Testis (tissue), 2 donors: ENCODE measurements at regions not wholly inside any gene's neighbourhood (a gene's known extent, or its start where the extent isn't known, plus 50 kb on each side); places are given as distances from the start of the nearest gene placed in this dataset.

Experiments
- POLR2A ChIP-seq: fragments of 450-650 bp; IDR thresholded peaks from one replicate; pipeline ENCODE4 v1.6.1; 2017; ENCODE audit warnings: antibody characterized with exemption, mild to moderate bottlenecking, moderate library complexity
- TF ChIP-seq, protein P1 (sequence below), 3 experiments: fragments of 450-650 bp in 2 of 3; fragments of 200-600 bp in 1 of 3; sonication (generic) in 1 of 3; IDR thresholded peaks; one replicate each; pipeline ENCODE4 v1.5.1; 2016 to 2019; ENCODE audit warnings: antibody characterized with exemption in 3 of 3, mild to moderate bottlenecking in 2 of 3, moderate library complexity in 1 of 3

DNA sequence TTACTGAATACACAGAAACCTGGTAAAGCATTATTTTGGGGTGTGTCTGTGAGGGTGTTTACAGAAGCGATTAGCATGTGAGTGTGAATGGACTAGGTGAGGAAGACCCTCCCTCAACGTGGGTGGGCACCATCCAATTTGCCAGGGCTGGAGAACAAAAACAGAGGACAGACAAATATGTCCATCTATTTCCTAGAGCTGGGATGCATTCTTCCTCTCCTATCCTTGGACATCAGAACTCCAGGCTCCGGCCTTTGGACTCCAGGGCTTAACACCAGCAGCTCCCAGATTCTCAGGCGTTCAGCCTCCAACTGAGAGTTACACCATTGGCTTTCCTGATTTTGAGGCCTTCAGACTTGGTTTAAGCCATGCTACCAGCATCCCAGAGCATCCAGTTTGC lies 65.8 kb upstream of the CHD1 start:
- TF ChIP-seq POLR2A = no peak
- TF ChIP-seq, protein P1, sequence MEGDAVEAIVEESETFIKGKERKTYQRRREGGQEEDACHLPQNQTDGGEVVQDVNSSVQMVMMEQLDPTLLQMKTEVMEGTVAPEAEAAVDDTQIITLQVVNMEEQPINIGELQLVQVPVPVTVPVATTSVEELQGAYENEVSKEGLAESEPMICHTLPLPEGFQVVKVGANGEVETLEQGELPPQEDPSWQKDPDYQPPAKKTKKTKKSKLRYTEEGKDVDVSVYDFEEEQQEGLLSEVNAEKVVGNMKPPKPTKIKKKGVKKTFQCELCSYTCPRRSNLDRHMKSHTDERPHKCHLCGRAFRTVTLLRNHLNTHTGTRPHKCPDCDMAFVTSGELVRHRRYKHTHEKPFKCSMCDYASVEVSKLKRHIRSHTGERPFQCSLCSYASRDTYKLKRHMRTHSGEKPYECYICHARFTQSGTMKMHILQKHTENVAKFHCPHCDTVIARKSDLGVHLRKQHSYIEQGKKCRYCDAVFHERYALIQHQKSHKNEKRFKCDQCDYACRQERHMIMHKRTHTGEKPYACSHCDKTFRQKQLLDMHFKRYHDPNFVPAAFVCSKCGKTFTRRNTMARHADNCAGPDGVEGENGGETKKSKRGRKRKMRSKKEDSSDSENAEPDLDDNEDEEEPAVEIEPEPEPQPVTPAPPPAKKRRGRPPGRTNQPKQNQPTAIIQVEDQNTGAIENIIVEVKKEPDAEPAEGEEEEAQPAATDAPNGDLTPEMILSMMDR (IDR thresholded peaks at IDR 0.05) = no peak
